Brain microvascular endothelial cell (primary cell): ENCODE measurements at regions not wholly inside any gene's neighbourhood (a gene's known extent, or its start where the extent isn't known, plus 50 kb on each side); places are given as distances from the start of the nearest gene placed in this dataset.

Source experiments
- DNase-seq: peaks from one replicate; pipeline ENCODE4 v3.0.0-alpha.2; 2020
- H3K27ac ChIP-seq: fragments of 250-450 bp; sonication (Bioruptor Pico); 2 replicates; pipeline ENCODE4 v1.5.1; 2020; ENCODE audit warnings: mild to moderate bottlenecking, moderate library complexity
- H3K27me3 ChIP-seq: fragments of 250-450 bp; sonication (Bioruptor Pico); replicated peaks from 2 replicates; pipeline ENCODE4 v1.5.1; 2020; ENCODE audit warnings: mild to moderate bottlenecking
- H3K36me3 ChIP-seq: fragments of 250-450 bp; sonication (Bioruptor Pico); replicated peaks from 2 replicates; pipeline ENCODE4 v1.5.1; 2020; ENCODE audit warnings: mild to moderate bottlenecking
- H3K4me3 ChIP-seq: 2 replicates; pipeline ENCODE4 v1.5.1; 2011; ENCODE audit warnings: low read depth, mild to moderate bottlenecking, control low read depth, low read length, moderate library complexity
- CTCF ChIP-seq: IDR thresholded peaks from 2 replicates; pipeline ENCODE4 v1.5.1; 2011; ENCODE audit warnings: low read depth, mild to moderate bottlenecking, moderate library complexity, low read length, control low read depth, inconsistent platforms; ENCODE audit errors: missing control alignments
- in situ Hi-C: cut with HindIII; loops from 2 replicates; pipeline ENCODE4 v1.10.0; 2017; ENCODE audit warnings: low sequenced_read_pairs, low pct_ligation_motif_present

- Histone ChIP-seq H3K27me3 (no peaks in the 10 kb centered on the region), H3K27ac (no peak overlapping the region), H3K4me3 (no peak overlapping the region), H3K36me3 (no peaks in the 10 kb centered on the region)
- no peak for TF ChIP-seq CTCF
- in situ Hi-C loops, result no loop called here
- no peak for DNase-seq
Measured at GRCh38 chr13:24073657-24074056, 86.9 kb upstream of the SPATA13 start.

- Histone ChIP-seq H3K36me3 (no peaks in the 10 kb centered on the region), H3K27me3 (no peaks in the 10 kb centered on the region), H3K27ac (no peak overlapping the region), H3K4me3 (no peak overlapping the region)
- no peak for TF ChIP-seq CTCF
- in situ Hi-C loops, result no loop called here
- DNase-seq, result no peak
Measured at GRCh38 chr13:24074678-24075077, 85.8 kb upstream of the SPATA13 start.

GRCh38 chr13:24075137-24075975 lies 85.2 kb upstream of the SPATA13 start:
- in situ Hi-C loops, result no loop called here
- H3K27me3 ChIP-seq, result no peaks in the 10 kb centered on the region
- no peaks in the 10 kb centered on the region for H3K36me3 ChIP-seq
- no peak overlapping the region for H3K4me3 ChIP-seq
- TF ChIP-seq CTCF, result no peak
- DNase-seq, result no peak
- H3K27ac ChIP-seq, result no peak overlapping the region

GRCh38 chr13:24076109-24076508 lies 84.4 kb upstream of the SPATA13 start:
- no peak overlapping the region for H3K4me3 ChIP-seq
- no peak for DNase-seq
- no peak for TF ChIP-seq CTCF
- no peaks in the 10 kb centered on the region for H3K27me3 ChIP-seq
- no peak overlapping the region for H3K27ac ChIP-seq
- H3K36me3 ChIP-seq, result no peaks in the 10 kb centered on the region
- in situ Hi-C loops, result no loop called here

GRCh38 chr13:24076636-24077035 lies 83.9 kb upstream of the SPATA13 start:
- in situ Hi-C loops, result no loop called here
- H3K27ac ChIP-seq, result no peak overlapping the region

More at GRCh38 chr13:24076636-24077035, 83.9 kb upstream of the SPATA13 start:
- TF ChIP-seq CTCF, result no peak
- no peaks in the 10 kb centered on the region for H3K36me3 ChIP-seq
- DNase-seq, result no peak
- H3K27me3 ChIP-seq, result no peaks in the 10 kb centered on the region
- no peak overlapping the region for H3K4me3 ChIP-seq
